Neural progenitor cell (in vitro differentiated cells): ENCODE measurements at regions not wholly inside any gene's neighbourhood (a gene's known extent, or its start where the extent isn't known, plus 50 kb on each side); places are given as distances from the start of the nearest gene placed in this dataset.
A peak's percentile ranks its signal among the peaks of the same experiment; 100 is the strongest.

Source experiments
- DNase-seq: peaks from one replicate; pipeline ENCODE4 v3.0.0-alpha.2; 2016; ENCODE audit warnings: low spot score
- H2AFZ ChIP-seq: fragments of 200-600 bp; sonication (generic); replicated peaks from 2 replicates; pipeline ENCODE4 v1.6.1; 2016; ENCODE audit warnings: antibody characterized with exemption
- H3F3A ChIP-seq: fragments of 200-600 bp; sonication (generic); 2 replicates; pipeline ENCODE4 v1.6.1; 2016; ENCODE audit warnings: antibody characterized with exemption, low read depth
- H3K27ac ChIP-seq: fragments of 200-600 bp; sonication (generic); 2 replicates; pipeline ENCODE4 v1.5.1; 2016; ENCODE audit warnings: mild to moderate bottlenecking
- H3K27me3 ChIP-seq: fragments of 200-600 bp; sonication (generic); 2 replicates; pipeline ENCODE4 v1.6.1; 2016; ENCODE audit warnings: mild to moderate bottlenecking, moderate library complexity
- H3K36me3 ChIP-seq: fragments of 200-600 bp; sonication (generic); 2 replicates; pipeline ENCODE4 v1.5.1; 2016
- H3K4me1 ChIP-seq: fragments of 200-600 bp; sonication (generic); 2 replicates; pipeline ENCODE4 v1.6.1; 2016; ENCODE audit warnings: mixed run types
- H3K4me2 ChIP-seq: fragments of 200-600 bp; sonication (generic); 2 replicates; pipeline ENCODE4 v1.6.1; 2016
- H3K4me3 ChIP-seq: fragments of 200-600 bp; sonication (generic); 2 replicates; pipeline ENCODE4 v1.5.1; 2016
- H3K79me2 ChIP-seq: fragments of 200-600 bp; sonication (generic); 2 replicates; pipeline ENCODE4 v1.6.1; 2016; ENCODE audit warnings: low read depth
- H3K9ac ChIP-seq: fragments of 200-600 bp; sonication (generic); 2 replicates; pipeline ENCODE4 v1.6.1; 2016
- H3K9me3 ChIP-seq: fragments of 200-600 bp; sonication (generic); 2 replicates; pipeline ENCODE4 v1.5.1; 2016; ENCODE audit warnings: low read depth
- H4K20me1 ChIP-seq: fragments of 200-600 bp; sonication (generic); 2 replicates; pipeline ENCODE4 v1.6.1; 2016; ENCODE audit warnings: low read depth
- H3K27ac Mint-ChIP-seq: 3 replicates; pipeline ENCODE4 v1.8.0; 2021; ENCODE audit warnings: mixed read lengths
- H3K27me3 Mint-ChIP-seq: 2 replicates; pipeline ENCODE4 v1.8.0; 2022; ENCODE audit warnings: low read depth, mild to moderate bottlenecking, inconsistent platforms, moderate library complexity, mixed read lengths; ENCODE audit not compliant: insufficient read depth
- H3K36me3 Mint-ChIP-seq: 3 replicates; pipeline ENCODE4 v1.8.0; 2021; ENCODE audit warnings: mixed read lengths
- H3K4me1 Mint-ChIP-seq: 3 replicates; pipeline ENCODE4 v1.8.0; 2021; ENCODE audit warnings: mixed read lengths
- H3K4me3 Mint-ChIP-seq: 3 replicates; pipeline ENCODE4 v1.8.0; 2021; ENCODE audit warnings: mild to moderate bottlenecking, moderate library complexity, mixed read lengths
- H3K9me3 Mint-ChIP-seq: 3 replicates; pipeline ENCODE4 v1.8.0; 2020; ENCODE audit warnings: mixed read lengths
- EZH2 ChIP-seq: fragments of 200-600 bp; sonication (generic); IDR thresholded peaks from 2 replicates; pipeline ENCODE4 v1.6.1; 2017; ENCODE audit warnings: antibody characterized with exemption, mild to moderate bottlenecking, moderate library complexity
- EZH2phosphoT487 ChIP-seq: fragments of 200-600 bp; sonication (generic); IDR thresholded peaks from 2 replicates; pipeline ENCODE4 v1.6.1; 2017; ENCODE audit warnings: antibody characterized with exemption
- TF ChIP-seq, protein P1 (sequence below): fragments of 200-600 bp; sonication (generic); IDR thresholded peaks from 2 replicates; pipeline ENCODE4 v1.5.1; 2017; ENCODE audit warnings: antibody characterized with exemption, mild to moderate bottlenecking

DNA sequence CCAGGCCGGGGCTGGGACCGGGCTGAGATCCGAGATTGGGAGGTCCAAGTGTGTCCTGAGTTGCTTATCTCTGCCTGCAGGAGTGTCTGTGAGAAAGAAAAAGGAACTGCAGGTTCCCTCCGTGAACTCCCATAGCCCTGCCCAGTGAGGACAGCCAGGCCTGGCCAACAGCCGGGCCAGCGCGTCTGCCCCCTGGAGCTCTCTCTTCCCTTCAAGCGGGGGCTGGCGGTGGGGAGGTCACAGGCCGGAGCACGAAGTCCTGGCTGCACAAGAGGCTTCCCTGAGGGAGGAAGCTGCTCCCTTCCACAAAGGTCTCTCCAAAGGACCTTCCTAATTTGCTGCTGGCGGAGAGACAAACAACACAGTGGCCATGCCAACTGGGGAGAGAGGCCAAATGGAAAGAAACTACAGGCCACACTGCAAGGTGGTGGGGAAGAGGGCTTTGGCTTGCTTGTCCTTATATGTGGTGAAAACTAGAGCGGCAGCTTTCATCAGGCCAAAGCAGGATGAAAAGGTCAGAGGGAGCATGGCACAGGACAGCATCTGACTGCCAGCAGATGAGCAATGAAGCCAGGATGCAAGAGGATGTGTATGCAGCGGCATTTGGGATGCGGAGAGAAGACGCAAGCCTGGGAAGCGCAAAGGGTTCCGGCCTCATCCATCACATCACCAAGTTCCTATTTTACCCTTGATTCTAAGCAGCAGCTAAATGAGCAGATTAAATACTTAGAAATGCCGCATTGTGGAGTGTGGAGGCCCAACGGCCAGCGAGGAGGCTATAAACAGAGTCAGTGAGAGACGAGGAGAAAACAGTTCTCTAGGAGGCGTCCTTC lies 260.0 kb downstream of the ERMARD start:
- Mint-ChIP-seq H3K4me3 (peak overlapping the region; percentile 15), H3K4me1 (peaks cover 57% of the 10 kb centered on the region), H3K9me3 (peaks cover 8% of the 10 kb centered on the region), H3K36me3 (no peaks in the 10 kb centered on the region), H3K27me3 (peaks cover 4% of the 10 kb centered on the region), H3K27ac (peak overlapping the region; percentile 90)
- H3K36me3 ChIP-seq, result no peaks in the 10 kb centered on the region
- peaks cover 46% of the 10 kb centered on the region for H3K4me1 ChIP-seq
- no peaks in the 10 kb centered on the region for H3K9me3 ChIP-seq
- TF ChIP-seq EZH2 (no peak), EZH2phosphoT487 (no peak)
- TF ChIP-seq, protein P1, sequence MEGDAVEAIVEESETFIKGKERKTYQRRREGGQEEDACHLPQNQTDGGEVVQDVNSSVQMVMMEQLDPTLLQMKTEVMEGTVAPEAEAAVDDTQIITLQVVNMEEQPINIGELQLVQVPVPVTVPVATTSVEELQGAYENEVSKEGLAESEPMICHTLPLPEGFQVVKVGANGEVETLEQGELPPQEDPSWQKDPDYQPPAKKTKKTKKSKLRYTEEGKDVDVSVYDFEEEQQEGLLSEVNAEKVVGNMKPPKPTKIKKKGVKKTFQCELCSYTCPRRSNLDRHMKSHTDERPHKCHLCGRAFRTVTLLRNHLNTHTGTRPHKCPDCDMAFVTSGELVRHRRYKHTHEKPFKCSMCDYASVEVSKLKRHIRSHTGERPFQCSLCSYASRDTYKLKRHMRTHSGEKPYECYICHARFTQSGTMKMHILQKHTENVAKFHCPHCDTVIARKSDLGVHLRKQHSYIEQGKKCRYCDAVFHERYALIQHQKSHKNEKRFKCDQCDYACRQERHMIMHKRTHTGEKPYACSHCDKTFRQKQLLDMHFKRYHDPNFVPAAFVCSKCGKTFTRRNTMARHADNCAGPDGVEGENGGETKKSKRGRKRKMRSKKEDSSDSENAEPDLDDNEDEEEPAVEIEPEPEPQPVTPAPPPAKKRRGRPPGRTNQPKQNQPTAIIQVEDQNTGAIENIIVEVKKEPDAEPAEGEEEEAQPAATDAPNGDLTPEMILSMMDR, result no peak
- H3K27me3 ChIP-seq, result no peaks in the 10 kb centered on the region
- H3K27ac ChIP-seq, result no peak overlapping the region
- H3F3A ChIP-seq, result peaks cover 29% of the 10 kb centered on the region
- peak; percentile 11 for DNase-seq
- H3K79me2 ChIP-seq, result no peaks in the 10 kb centered on the region
- no peaks in the 10 kb centered on the region for H4K20me1 ChIP-seq
- H3K4me2 ChIP-seq, result no peak overlapping the region
- H3K4me3 ChIP-seq, result no peak overlapping the region
- H3K9ac ChIP-seq, result no peak overlapping the region
- H2AFZ ChIP-seq, result peak overlapping the region; percentile 70

DNA sequence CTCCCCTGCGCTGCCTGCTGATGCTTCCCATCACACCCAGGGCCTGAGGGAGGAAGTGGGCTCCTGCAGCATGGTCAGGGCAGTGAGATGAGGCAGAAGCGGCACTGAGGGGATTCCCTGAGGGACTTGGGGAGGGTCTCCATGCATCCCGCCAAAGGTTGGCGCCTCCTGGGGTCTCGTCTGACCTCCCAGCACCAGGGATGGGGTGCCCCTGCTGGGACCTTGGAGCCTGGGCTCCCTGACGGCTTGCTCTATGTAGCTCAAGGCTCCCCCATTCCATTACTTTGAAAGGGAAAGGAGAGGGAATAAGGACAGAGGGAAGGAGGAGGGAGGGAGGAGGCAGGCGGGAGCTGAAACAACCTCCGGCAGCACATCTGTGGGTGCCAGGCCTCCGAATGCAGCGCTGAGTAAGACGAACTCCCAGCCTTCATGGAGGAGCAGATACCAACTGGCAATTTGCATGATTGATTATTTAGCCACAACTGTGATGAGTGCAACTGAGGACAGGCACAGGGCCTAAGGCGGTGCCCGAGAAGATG lies 259.3 kb downstream of the ERMARD start:
- H3K27ac Mint-ChIP-seq, result no peak overlapping the region
- H3K79me2 ChIP-seq, result no peaks in the 10 kb centered on the region
- TF ChIP-seq, protein P1, result no peak
- TF ChIP-seq EZH2phosphoT487, result no peak
- no peak for TF ChIP-seq EZH2
- H3K9ac ChIP-seq, result no peak overlapping the region
- no peaks in the 10 kb centered on the region for H3K9me3 ChIP-seq
- no peaks in the 10 kb centered on the region for H3K36me3 Mint-ChIP-seq
- H4K20me1 ChIP-seq, result no peaks in the 10 kb centered on the region
- H3K4me3 ChIP-seq, result no peak overlapping the region
- peaks cover 8% of the 10 kb centered on the region for H3K9me3 Mint-ChIP-seq
- no peak overlapping the region for H3K4me3 Mint-ChIP-seq
- H3K27me3 Mint-ChIP-seq, result peaks cover 7% of the 10 kb centered on the region
- peaks cover 59% of the 10 kb centered on the region for H3K4me1 Mint-ChIP-seq
- peaks cover 25% of the 10 kb centered on the region for H3F3A ChIP-seq
- no peak overlapping the region for H3K27ac ChIP-seq
- H2AFZ ChIP-seq, result peak overlapping the region; percentile 70
- H3K4me1 ChIP-seq, result peaks cover 45% of the 10 kb centered on the region
- H3K27me3 ChIP-seq, result no peaks in the 10 kb centered on the region
- no peaks in the 10 kb centered on the region for H3K36me3 ChIP-seq
- DNase-seq, result no peak
- no peak overlapping the region for H3K4me2 ChIP-seq

DNA sequence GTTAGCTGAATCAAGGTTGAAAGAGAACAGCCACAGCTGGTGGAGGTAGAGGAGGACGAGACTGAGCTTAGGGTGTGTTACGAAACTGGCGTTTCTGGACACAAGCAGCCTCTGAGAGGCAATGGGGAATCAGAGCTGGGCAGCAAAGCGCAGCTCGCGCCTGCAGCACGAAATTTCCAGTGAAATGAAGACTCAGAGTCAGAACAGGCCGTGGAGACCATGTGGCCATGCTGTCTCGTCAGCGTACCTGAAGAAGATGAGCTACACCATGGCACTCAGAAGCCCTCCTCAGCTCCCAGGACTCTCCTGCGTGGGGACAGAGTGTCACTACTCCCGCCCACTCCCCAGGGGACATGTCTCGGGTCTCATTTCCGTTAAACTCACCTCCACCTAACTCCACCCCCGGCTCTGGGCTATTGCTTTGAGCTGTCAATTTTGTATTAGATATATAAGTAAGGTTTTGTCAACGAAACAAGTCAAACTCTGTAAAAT lies 256.9 kb downstream of the ERMARD start:
- DNase-seq, result no peak
- peaks cover 51% of the 10 kb centered on the region for H3K4me1 Mint-ChIP-seq
- H3K4me3 Mint-ChIP-seq, result peak overlapping the region; percentile 21
- peaks cover 4% of the 10 kb centered on the region for H3K36me3 Mint-ChIP-seq
- H3K27ac ChIP-seq, result peak overlapping the region; percentile 39
- peak overlapping the region; percentile 93 for H3K27ac Mint-ChIP-seq
- H3K27me3 ChIP-seq, result no peaks in the 10 kb centered on the region
- H3K4me1 ChIP-seq, result peaks cover 39% of the 10 kb centered on the region
- H3K27me3 Mint-ChIP-seq, result peaks cover 14% of the 10 kb centered on the region
- H3K36me3 ChIP-seq, result no peaks in the 10 kb centered on the region
- no peaks in the 10 kb centered on the region for H4K20me1 ChIP-seq
- H3K9me3 Mint-ChIP-seq, result peaks cover 22% of the 10 kb centered on the region
- no peaks in the 10 kb centered on the region for H3K79me2 ChIP-seq
- no peak overlapping the region for H3K9ac ChIP-seq
- peak overlapping the region; percentile 72 for H3K4me2 ChIP-seq
- no peak overlapping the region for H3K4me3 ChIP-seq
- no peak overlapping the region for H2AFZ ChIP-seq
- TF ChIP-seq EZH2phosphoT487 (no peak), EZH2 (no peak)
- TF ChIP-seq, protein P1, result no peak
- peaks cover 25% of the 10 kb centered on the region for H3F3A ChIP-seq
- peaks cover 12% of the 10 kb centered on the region for H3K9me3 ChIP-seq
